ENCODE measurements at regions not wholly inside any gene's neighbourhood (a gene's known extent, or its start where the extent isn't known, plus 50 kb on each side); places are given as distances from the start of the nearest gene placed in this dataset.

GRCh38 chr5:67974054-67974453 lies 241.5 kb upstream of the PIK3R1 start:
- no peak for TF ChIP-seq CTCF (IDR thresholded peaks at IDR 0.05)
- no peak for TF ChIP-seq EZH2 (IDR thresholded peaks at IDR 0.05; ENCODE audit: borderline replicate concordance, insufficient read depth, low read depth, low read length, poor library complexity, severe bottlenecking)
- Histone ChIP-seq H3K4me3 (ENCODE audit: control extremely low read depth in 1 of 5, extremely low read depth in 1 of 5, insufficient read depth in 1 of 5, low read depth in 2 of 5, low read length in 4 of 5) (no peak overlapping the region), H3K36me3 (replicated peaks in 1 of 2; ENCODE audit: control extremely low read depth in 1 of 2, control insufficient read depth in 1 of 2, extremely low read depth in 1 of 2, insufficient read depth in 2 of 2, low read length in 1 of 2) (no peaks in the 10 kb centered on the region), H3K27me3 (replicated peaks in 1 of 4; ENCODE audit: control extremely low read depth in 1 of 4, control insufficient read depth in 3 of 4, insufficient read depth in 4 of 4, low read length in 3 of 4) (no peaks in the 10 kb centered on the region), H3K4me1 (ENCODE audit: control insufficient read depth in 2 of 2, insufficient read depth in 2 of 2, low read length in 2 of 2) (no peaks in the 10 kb centered on the region), H2AFZ (ENCODE audit: insufficient read depth, low read depth, low read length, poor library complexity, severe bottlenecking) (no peak overlapping the region), H3K27ac (ENCODE audit: low read length in 2 of 2) (no peak overlapping the region), H4K20me1 (ENCODE audit: control insufficient read depth, insufficient read depth, low read length, poor library complexity, severe bottlenecking) (no peaks in the 10 kb centered on the region), H3K9ac (ENCODE audit: low read length) (no peak overlapping the region), H3K9me3 (ENCODE audit: control extremely low read depth in 1 of 3, control insufficient read depth in 2 of 3, insufficient read depth in 1 of 3, low read length in 2 of 3) (no peaks in the 10 kb centered on the region), H3K4me2 (replicated peaks; ENCODE audit: low read depth, low read length, poor library complexity, severe bottlenecking) (no peak overlapping the region), H3K79me2 (ENCODE audit: control insufficient read depth, insufficient read depth, low read length) (no peaks in the 10 kb centered on the region)
- ChIA-PET POLR2A (no interaction called here), CTCF (no interaction called here)
- Mint-ChIP-seq H3K27me3 (no peaks in the 10 kb centered on the region), H3K9me3 (ENCODE audit: insufficient read depth) (no peaks in the 10 kb centered on the region), H3K27ac (no peak overlapping the region), H3K4me3 (no peak overlapping the region), H3K4me1 (peaks cover 5% of the 10 kb centered on the region)
- DNase-seq, result no peak
- ATAC-seq (ENCODE audit: low read depth), result no peak
- intact Hi-C loops (cut with micrococcal nuclease), result no loop called here

- no peaks in the 10 kb centered on the region for H3K79me2 ChIP-seq (ENCODE audit: control insufficient read depth, insufficient read depth, low read length)
- TF ChIP-seq CTCF (IDR thresholded peaks at IDR 0.05) (no peak), EZH2 (IDR thresholded peaks at IDR 0.05; ENCODE audit: borderline replicate concordance, insufficient read depth, low read depth, low read length, poor library complexity, severe bottlenecking) (no peak)
- no peaks in the 10 kb centered on the region for H3K9me3 ChIP-seq (ENCODE audit: control extremely low read depth in 1 of 3, control insufficient read depth in 2 of 3, insufficient read depth in 1 of 3, low read length in 2 of 3)
- no peak overlapping the region for H3K4me2 ChIP-seq (replicated peaks; ENCODE audit: low read depth, low read length, poor library complexity, severe bottlenecking)
- H3K4me3 ChIP-seq (ENCODE audit: control extremely low read depth in 1 of 5, extremely low read depth in 1 of 5, insufficient read depth in 1 of 5, low read depth in 2 of 5, low read length in 4 of 5), result no peak overlapping the region
- no peaks in the 10 kb centered on the region for H3K27me3 ChIP-seq (replicated peaks in 1 of 4; ENCODE audit: control extremely low read depth in 1 of 4, control insufficient read depth in 3 of 4, insufficient read depth in 4 of 4, low read length in 3 of 4)
- ATAC-seq (ENCODE audit: low read depth), result no peak
- Mint-ChIP-seq H3K4me3 (no peak overlapping the region), H3K4me1 (peaks cover 3% of the 10 kb centered on the region), H3K27me3 (no peaks in the 10 kb centered on the region), H3K9me3 (ENCODE audit: insufficient read depth) (no peaks in the 10 kb centered on the region), H3K27ac (no peak overlapping the region)
- intact Hi-C loops (cut with micrococcal nuclease), result no loop called here
- H4K20me1 ChIP-seq (ENCODE audit: control insufficient read depth, insufficient read depth, low read length, poor library complexity, severe bottlenecking), result no peaks in the 10 kb centered on the region
- no peaks in the 10 kb centered on the region for H3K4me1 ChIP-seq (ENCODE audit: control insufficient read depth in 2 of 2, insufficient read depth in 2 of 2, low read length in 2 of 2)
- ChIA-PET POLR2A (no interaction called here), CTCF (no interaction called here)
- no peak overlapping the region for H3K27ac ChIP-seq (ENCODE audit: low read length in 2 of 2)
- H2AFZ ChIP-seq (ENCODE audit: insufficient read depth, low read depth, low read length, poor library complexity, severe bottlenecking), result no peak overlapping the region
- DNase-seq, result no peak
- 6% methylated on average over 2 of the region's 5 CpGs for WGBS (ENCODE audit: insufficient coverage)
- no peaks in the 10 kb centered on the region for H3K36me3 ChIP-seq (replicated peaks in 1 of 2; ENCODE audit: control extremely low read depth in 1 of 2, control insufficient read depth in 1 of 2, extremely low read depth in 1 of 2, insufficient read depth in 2 of 2, low read length in 1 of 2)
- H3K9ac ChIP-seq (ENCODE audit: low read length), result no peak overlapping the region
Measured at GRCh38 chr5:67971971-67972821, 243.4 kb upstream of the PIK3R1 start.

Measured in B cell (primary cell).